HG03558 (cell line): ENCODE measurements at regions not wholly inside any gene's neighbourhood (a gene's known extent, or its start where the extent isn't known, plus 50 kb on each side); places are given as distances from the start of the nearest gene placed in this dataset.

Source experiments
- ATAC-seq: cut with Tn5 transposase; IDR thresholded peaks from one replicate; pipeline ENCODE4 v1.9.1; 2021; ENCODE audit warnings: moderate number of reproducible peaks; ENCODE audit not compliant: unreplicated experiment; ENCODE audit errors: extremely low read depth

DNA sequence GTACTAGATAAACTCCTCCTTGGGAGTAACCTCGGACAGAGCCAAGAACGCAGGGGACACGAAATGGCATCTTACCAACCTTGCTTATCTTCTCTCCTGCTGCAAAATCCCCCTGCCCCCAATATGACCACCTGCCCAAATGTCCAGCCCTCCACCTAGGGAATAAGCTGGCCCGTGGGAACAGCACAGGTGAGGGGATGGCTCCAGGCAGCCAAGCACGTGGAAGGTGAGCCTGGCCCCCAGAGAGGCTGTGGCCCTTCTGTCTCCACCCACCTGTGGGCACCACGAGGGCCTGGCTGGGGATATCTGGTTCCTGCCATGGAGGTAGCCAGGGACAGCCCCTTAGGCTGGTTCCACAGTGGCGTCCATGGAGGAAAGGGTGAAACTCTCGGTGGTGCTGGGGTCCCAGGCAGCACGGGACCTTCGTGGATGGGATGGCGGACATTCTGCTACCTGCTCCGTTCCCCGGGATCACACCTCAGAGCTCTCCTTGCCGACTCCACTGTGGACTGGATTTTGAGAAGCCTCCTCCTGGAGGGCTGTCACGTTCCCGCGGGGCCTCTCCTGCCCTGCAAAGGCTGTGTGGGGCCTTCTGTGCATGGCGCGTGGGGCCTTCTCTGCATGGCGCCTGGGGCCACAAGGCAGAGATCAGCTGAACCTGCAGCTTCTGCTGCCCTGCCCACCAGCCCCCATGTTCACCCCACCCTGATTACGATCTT, 388.5 kb upstream of the TNRC6C start:
- ATAC-seq: no peak

DNA sequence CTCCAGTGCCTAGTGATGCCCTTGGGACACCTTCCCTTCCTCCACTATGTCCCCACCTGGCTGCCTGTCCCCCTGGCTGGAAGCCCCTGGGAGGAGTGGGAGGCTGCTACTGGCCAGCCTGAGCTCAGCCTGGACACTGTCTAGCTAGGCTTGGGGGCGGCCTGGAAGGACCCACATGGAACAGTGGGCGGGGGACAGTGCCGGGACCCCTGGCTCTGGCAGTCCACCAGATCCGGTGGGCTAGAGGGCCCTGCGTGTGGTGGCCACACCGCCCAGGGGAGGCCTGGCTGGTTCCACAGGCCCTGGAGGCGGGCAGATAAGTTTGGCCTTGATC, 388.0 kb upstream of the TNRC6C start:
- no peak for ATAC-seq

GRCh38 chr17:77571155-77571981, 387.1 kb upstream of the TNRC6C start:
- no peak for ATAC-seq

DNA sequence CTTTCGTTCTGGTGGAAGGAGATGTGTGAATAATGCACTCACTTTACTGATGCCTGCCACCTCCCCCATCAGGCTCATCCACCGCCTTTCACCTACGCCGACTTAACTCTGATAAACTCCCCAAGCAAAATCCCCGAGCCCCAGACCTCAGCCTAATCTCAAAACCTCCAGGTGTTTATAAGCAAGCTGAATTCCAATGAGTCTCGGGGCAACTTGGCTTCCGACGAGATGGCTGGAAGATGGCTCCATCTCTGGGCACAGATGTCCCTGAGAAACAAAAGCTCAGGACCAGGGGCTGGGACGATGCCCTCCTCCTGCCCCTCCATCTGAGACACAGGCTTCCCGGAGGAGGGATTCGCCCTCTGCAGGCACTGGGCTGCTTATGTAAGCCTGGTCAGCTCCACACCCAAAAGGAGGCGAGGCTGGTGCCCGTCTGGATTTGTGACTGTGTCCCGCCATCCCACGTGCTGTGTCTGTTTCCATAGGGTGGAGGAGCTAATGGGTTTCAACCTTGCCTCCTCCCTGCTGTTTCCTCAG, 386.4 kb upstream of the TNRC6C start:
- no peak for ATAC-seq

- no peak for ATAC-seq
Observed at GRCh38 chr17:77572851-77573250, 385.7 kb upstream of the TNRC6C start.

DNA sequence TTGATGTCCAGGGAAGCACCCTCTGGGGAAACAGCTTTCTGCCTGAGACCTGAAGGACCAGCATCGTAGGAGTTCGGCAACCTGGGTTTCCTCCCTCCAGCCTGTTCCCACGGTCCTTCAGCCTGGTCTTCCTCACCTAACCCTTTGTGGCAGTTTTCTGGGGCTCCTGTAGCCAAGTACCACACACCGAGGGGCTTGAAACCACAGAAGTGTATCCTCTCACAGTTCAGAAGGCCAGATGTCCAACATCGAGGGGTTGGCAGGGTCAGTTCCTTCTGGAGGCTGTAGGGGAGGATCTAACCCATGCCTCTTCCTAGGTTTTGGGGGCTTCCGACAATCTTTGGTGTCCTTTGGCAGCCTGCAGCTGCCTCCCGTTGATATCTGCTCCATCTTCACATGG, 381.0 kb upstream of the TNRC6C start:
- ATAC-seq: no peak

- no peak for ATAC-seq
Observed at GRCh38 chr17:77579131-77579530, 379.4 kb upstream of the TNRC6C start.

- ATAC-seq: no peak
Observed at GRCh38 chr17:77579682-77580081, 378.8 kb upstream of the TNRC6C start.

- ATAC-seq: no peak
Observed at GRCh38 chr17:77580531-77581270, 377.8 kb upstream of the TNRC6C start.

GRCh38 chr17:77581480-77581879, 377.0 kb upstream of the TNRC6C start:
- ATAC-seq: no peak

DNA sequence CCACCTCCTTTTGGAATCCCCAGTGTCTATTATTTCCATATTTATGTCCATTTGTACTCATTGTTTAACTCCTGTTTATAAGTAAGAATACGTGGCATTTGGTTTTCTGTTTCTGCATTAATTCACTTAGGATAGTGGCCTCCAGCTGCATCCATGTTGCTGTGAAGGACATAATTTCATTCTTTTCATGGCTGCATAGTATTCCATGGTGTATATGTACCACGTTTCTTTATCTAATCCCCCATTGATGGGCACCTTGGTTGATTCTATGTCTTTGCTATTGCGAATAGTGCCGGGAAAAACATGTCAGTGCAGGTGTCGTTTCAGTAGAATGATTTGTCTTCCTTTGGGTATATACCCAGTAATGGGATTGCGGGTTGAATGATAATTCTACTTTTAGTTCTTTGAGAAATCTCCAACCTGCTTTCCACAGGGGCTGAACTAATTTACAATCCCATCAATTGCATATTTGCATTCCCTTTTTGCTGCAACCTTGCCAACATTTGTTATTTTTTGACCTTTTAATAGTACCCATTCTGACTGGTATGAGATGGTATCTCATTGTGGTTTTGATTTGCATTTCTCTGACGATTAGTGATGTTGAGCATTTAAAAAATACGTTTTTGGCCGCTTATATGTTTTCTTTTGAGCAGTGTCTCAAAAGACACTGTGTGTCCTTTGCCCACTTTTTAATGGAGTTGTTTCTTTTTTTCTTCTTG, 373.2 kb upstream of the TNRC6C start:
- ATAC-seq: no peak

- ATAC-seq: no peak
Observed at GRCh38 chr17:77590951-77591735, 367.4 kb upstream of the TNRC6C start.

- no peak for ATAC-seq
Observed at GRCh38 chr17:77592106-77592865, 366.2 kb upstream of the TNRC6C start.

- ATAC-seq: no peak
Observed at GRCh38 chr17:77593081-77593480, 365.4 kb upstream of the TNRC6C start.

DNA sequence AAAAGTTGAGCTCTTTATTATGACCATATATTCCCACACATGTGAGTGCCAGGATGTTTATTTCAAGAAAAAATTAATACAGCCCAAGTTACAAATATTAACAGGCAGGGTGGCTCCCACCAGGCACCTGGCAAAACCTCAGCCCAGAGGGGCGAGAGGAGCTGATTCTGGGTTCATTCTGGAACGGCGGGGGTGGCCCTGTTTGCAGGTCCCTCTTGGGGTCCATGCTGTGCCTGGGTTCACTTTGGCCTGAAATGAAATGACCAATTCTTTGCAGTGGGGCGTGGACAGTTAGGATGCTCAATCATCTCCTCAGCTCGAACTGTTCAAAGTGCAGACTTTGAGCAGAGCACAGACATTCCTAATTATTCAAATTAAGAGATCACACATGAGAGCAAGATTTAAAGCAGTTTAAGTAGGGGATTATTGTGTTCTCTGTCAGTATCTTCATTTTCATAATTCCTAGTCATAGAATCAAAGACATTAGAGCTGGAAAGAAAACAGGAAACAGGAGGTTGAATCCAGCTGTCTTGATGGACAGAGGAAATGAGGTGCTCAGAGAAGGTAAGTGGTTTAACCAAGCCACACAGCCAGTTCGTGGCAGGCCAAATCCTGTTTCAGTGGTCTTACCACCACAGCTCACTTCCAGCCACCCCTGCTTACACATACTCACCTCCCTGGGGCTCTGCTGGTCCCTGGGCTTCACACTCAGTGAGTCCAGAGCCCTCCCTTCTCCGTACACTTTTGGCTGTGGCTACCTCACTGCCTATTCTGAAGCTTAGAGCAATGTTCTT, 363.9 kb upstream of the TNRC6C start:
- ATAC-seq: no peak

DNA sequence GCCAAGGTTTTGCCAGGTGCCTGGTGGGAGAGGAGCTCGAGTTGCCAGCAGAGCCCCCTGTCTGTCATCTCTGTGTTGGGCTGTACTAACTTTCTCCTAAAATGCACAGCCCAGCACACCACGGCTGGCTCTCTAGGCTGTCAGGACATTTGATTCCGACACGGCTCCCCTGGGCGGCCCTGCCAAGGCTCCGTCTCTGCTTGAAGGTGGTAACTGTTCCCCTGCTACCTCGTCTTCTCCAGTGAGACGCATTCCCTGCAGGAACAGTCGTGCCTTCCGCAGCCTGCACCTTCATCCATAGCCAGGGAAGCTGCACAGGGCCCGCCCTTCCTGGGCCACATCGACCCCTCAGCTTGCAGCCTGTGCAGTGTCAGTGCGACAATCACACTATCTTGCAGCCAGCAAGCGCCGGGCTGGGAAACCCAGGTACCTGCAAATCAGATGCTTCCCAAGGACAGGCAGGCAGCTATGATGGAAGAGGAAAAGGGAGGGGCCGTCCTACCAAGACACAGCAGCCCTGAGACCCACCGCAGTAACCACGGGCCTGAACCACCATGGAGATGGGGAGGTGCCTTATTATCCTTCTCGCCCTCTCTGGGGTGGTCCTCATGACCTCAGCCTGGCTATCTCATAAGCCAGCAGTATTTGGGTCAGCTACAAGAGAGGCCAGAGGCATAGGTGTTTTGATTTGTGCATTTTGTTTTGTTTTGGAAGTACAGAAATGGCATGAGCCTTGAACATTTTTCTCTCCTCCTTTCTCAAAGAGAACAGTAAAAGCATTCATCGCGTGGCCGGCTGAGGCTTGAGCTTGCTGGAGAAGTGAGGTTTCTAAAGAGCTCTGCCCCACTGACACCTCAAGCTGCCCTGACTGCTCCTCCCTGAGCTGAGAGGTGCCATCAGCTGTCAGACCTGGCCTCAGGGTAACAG, 361.7 kb upstream of the TNRC6C start:
- ATAC-seq: no peak
